GM19463 (cell line): ENCODE measurements at regions not wholly inside any gene's neighbourhood (a gene's known extent, or its start where the extent isn't known, plus 50 kb on each side); places are given as distances from the start of the nearest gene placed in this dataset.

Source experiments
- ATAC-seq: cut with Tn5 transposase; IDR thresholded peaks from one replicate; pipeline ENCODE4 v1.9.1; 2021; ENCODE audit warnings: mild to moderate bottlenecking, moderate library complexity; ENCODE audit not compliant: unreplicated experiment

- no peak for ATAC-seq
Measured at GRCh38 chr20:24894488-24894887, 54.6 kb upstream of the CST7 start.

GRCh38 chr20:24894967-24895366 is 54.1 kb upstream of the CST7 start:
- ATAC-seq: no peak

DNA sequence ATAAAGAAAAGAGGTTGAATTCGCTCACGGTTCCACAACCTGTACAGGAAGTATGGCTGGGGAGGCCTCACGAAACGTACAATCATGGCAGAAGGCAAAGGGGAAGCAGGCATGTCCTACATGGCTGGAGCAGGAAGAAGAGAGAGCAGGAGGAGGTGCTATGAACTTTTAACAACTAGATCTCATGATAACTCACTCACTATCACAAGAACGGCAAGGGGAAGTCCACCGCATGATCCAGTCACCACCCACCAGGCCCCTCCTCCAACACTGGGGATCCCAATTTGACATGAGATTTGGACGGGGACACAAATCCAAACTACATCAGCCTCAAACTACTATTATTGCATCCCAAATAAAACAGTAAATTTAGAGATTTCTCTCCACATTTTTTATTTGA is 53.6 kb upstream of the CST7 start:
- no peak for ATAC-seq

GRCh38 chr20:24895898-24896658 is 53.0 kb upstream of the CST7 start:
- no peak for ATAC-seq

DNA sequence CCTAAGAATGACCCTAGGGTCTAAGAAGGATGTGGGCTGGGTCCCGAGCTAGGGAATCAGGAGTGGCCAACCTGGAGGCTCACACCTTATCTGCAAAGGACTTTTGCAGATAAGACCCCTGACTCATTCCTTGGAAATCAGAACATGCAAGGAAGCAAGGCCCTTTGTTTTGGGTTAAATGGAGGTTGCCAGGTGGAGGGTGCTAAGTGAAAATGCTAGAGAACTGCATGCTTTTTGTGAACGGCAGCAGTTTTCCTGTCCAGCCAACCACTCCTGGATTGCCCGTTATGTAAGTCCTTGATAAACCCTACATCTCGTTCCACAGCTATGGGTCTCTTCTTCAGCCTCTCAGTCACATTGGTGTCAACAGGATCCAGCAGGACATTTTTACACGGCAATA is 52.1 kb upstream of the CST7 start:
- no peak for ATAC-seq

- no peak for ATAC-seq
Measured at GRCh38 chr20:24897974-24898373, 51.1 kb upstream of the CST7 start.

GRCh38 chr20:24899153-24899552 is 49.9 kb upstream of the CST7 start:
- ATAC-seq: no peak
